B cell (primary cell): ENCODE measurements at regions not wholly inside any gene's neighbourhood (a gene's known extent, or its start where the extent isn't known, plus 50 kb on each side); places are given as distances from the start of the nearest gene placed in this dataset.

Source experiments
- ATAC-seq: fragments of 200-7000 bp; cut with Tn5 transposase; one replicate; pipeline ENCODE4 v1.10.0; 2021; ENCODE audit warnings: low read depth, mild to moderate bottlenecking, moderate number of reproducible peaks, moderate library complexity
- CTCF ChIA-PET: fragments of 350-600 bp; sonication (Branson Sonifier 250); formaldehyde crosslinking; loops from one replicate; lab custom pipeline; 2021; ENCODE audit warnings: antibody characterized with exemption, inconsistent platforms; lab: Charles Lee
- POLR2A ChIA-PET: fragments of 350-600 bp; sonication (Branson Sonifier 250); formaldehyde crosslinking; loops from one replicate; lab custom pipeline; 2021; ENCODE audit warnings: antibody characterized with exemption; lab: Charles Lee
- DNase-seq: peaks from one replicate; pipeline ENCODE4 v3.0.0; 2013
- H2AFZ ChIP-seq: 2 replicates; pipeline ENCODE4 v1.6.1; 2012; ENCODE audit warnings: mild to moderate bottlenecking, low read depth, low read length; ENCODE audit not compliant: insufficient read depth, poor library complexity, severe bottlenecking
- H3K27ac ChIP-seq, 2 donors: 1 replicate in 1 of 2; 2 replicates in 1 of 2; pipeline ENCODE4 v1.5.1; 2012 to 2013; ENCODE audit warnings: low read length in 2 of 2, mild to moderate bottlenecking in 2 of 2, moderate library complexity in 1 of 2
- H3K27me3 ChIP-seq, 4 experiments: fragments of 200-600 bp in 1 of 4; sonication (generic) in 1 of 4; replicated peaks in 1 of 4; 1 replicate in 2 of 4; 2 replicates in 2 of 4; pipeline versions ENCODE4 v1.6.1 to v1.7.0; 2013 to 2016; ENCODE audit warnings: low read length in 3 of 4, mild to moderate bottlenecking in 2 of 4, mixed read lengths in 1 of 4, moderate library complexity in 1 of 4; ENCODE audit not compliant: insufficient read depth in 4 of 4, control insufficient read depth in 3 of 4; ENCODE audit errors: control extremely low read depth in 1 of 4
- H3K36me3 ChIP-seq, 2 experiments: replicated peaks in 1 of 2; 1 replicate in 1 of 2; 2 replicates in 1 of 2; pipeline versions ENCODE4 v1.6.1 to v1.7.1; 2013; ENCODE audit warnings: low read length in 1 of 2; ENCODE audit not compliant: insufficient read depth in 2 of 2, control insufficient read depth in 1 of 2; ENCODE audit errors: control extremely low read depth in 1 of 2, extremely low read depth in 1 of 2
- H3K4me1 ChIP-seq, 2 donors: fragments of 200-600 bp in 1 of 2; sonication (generic) in 1 of 2; 1 replicate in 1 of 2; 2 replicates in 1 of 2; pipeline versions ENCODE4 v1.5.1 to v1.6.1; 2013 to 2017; ENCODE audit warnings: low read length in 2 of 2; ENCODE audit not compliant: control insufficient read depth in 2 of 2, insufficient read depth in 2 of 2
- H3K4me2 ChIP-seq: replicated peaks from 2 replicates; pipeline ENCODE3; 2012; ENCODE audit warnings: mild to moderate bottlenecking, low read depth, low read length; ENCODE audit not compliant: poor library complexity, severe bottlenecking
- H3K4me3 ChIP-seq, 5 experiments: fragments of 200-600 bp in 1 of 5; sonication (generic) in 1 of 5; 1 replicate in 3 of 5; 2 replicates in 2 of 5; pipeline versions ENCODE4 v1.5.1 to v1.7.0; 2011 to 2016; ENCODE audit warnings: low read length in 4 of 5, mild to moderate bottlenecking in 4 of 5, low read depth in 2 of 5, control low read depth in 1 of 5, moderate library complexity in 1 of 5; ENCODE audit not compliant: insufficient read depth in 1 of 5; ENCODE audit errors: control extremely low read depth in 1 of 5, extremely low read depth in 1 of 5
- H3K79me2 ChIP-seq: fragments of 200-600 bp; sonication (generic); one replicate; pipeline ENCODE4 v1.6.0; 2016; ENCODE audit warnings: low read length; ENCODE audit not compliant: control insufficient read depth, insufficient read depth
- H3K9ac ChIP-seq: fragments of 200-600 bp; sonication (generic); 2 replicates; pipeline ENCODE4 v1.6.1; 2017; ENCODE audit warnings: mild to moderate bottlenecking, low read length, moderate library complexity
- H3K9me3 ChIP-seq, 3 donors: one replicate each; pipeline versions ENCODE4 v1.6.1 to v1.7.1; 2013; ENCODE audit warnings: low read length in 2 of 3; ENCODE audit not compliant: control insufficient read depth in 2 of 3, insufficient read depth in 1 of 3; ENCODE audit errors: control extremely low read depth in 1 of 3
- H4K20me1 ChIP-seq: 2 replicates; pipeline ENCODE4 v1.6.0; 2012; ENCODE audit warnings: mild to moderate bottlenecking, low read length; ENCODE audit not compliant: insufficient read depth, control insufficient read depth, poor library complexity, severe bottlenecking
- H3K27ac Mint-ChIP-seq: one replicate; pipeline ENCODE4 v1.8.0; 2021; ENCODE audit warnings: mixed read lengths
- H3K27me3 Mint-ChIP-seq: one replicate; pipeline ENCODE4 v1.8.0; 2021; ENCODE audit warnings: mixed read lengths
- H3K4me1 Mint-ChIP-seq: one replicate; pipeline ENCODE4 v1.8.0; 2021; ENCODE audit warnings: mixed read lengths
- H3K4me3 Mint-ChIP-seq: one replicate; pipeline ENCODE4 v1.8.0; 2021; ENCODE audit warnings: mixed read lengths
- H3K9me3 Mint-ChIP-seq: one replicate; pipeline ENCODE4 v1.8.0; 2022; ENCODE audit warnings: mixed read lengths; ENCODE audit not compliant: insufficient read depth
- CTCF ChIP-seq: fragments of 200-600 bp; IDR thresholded peaks from one replicate; pipeline ENCODE4 v1.8.0; 2022; ENCODE audit warnings: antibody characterized with exemption, mild to moderate bottlenecking
- EZH2 ChIP-seq: IDR thresholded peaks from 2 replicates; pipeline ENCODE4 v1.6.1; 2012; ENCODE audit warnings: borderline replicate concordance, low read depth, mild to moderate bottlenecking, moderate library complexity, low read length; ENCODE audit not compliant: insufficient read depth, poor library complexity, severe bottlenecking
- WGBS: methylation state at CpG from one replicate; pipeline ENCODE4 v1.1.5; 2013; ENCODE audit warnings: missing lambda C conversion rate; ENCODE audit not compliant: insufficient coverage; 5-methylcytosine and 5-hydroxymethylcytosine counted together
- intact Hi-C: fragments of 100-400 bp; cut with micrococcal nuclease; formaldehyde crosslinking; loops from one replicate; pipeline ENCODE4 v1.10.0; 2022

GRCh38 chr1:232278925-232279324, 351.0 kb downstream of the SIPA1L2 start:
- WGBS = 57% methylated on average over 1 of the region's 1 CpG
- TF ChIP-seq CTCF = no peak
- TF ChIP-seq EZH2 = no peak
- Mint-ChIP-seq H3K4me3 (no peak overlapping the region), H3K9me3 (no peaks in the 10 kb centered on the region), H3K4me1 (no peaks in the 10 kb centered on the region), H3K27me3 (peaks cover 7% of the 10 kb centered on the region), H3K27ac (no peak overlapping the region)
- H2AFZ ChIP-seq = no peak overlapping the region
- H3K79me2 ChIP-seq = no peaks in the 10 kb centered on the region
- H4K20me1 ChIP-seq = no peaks in the 10 kb centered on the region
- DNase-seq (no peak), ATAC-seq (no peak)
- H3K27ac ChIP-seq = no peak overlapping the region
- H3K4me1 ChIP-seq = no peaks in the 10 kb centered on the region
- ChIA-PET CTCF (no interaction called here), POLR2A (no interaction called here)
- H3K9ac ChIP-seq = no peak overlapping the region
- no peak overlapping the region for H3K4me3 ChIP-seq
- H3K9me3 ChIP-seq = no peaks in the 10 kb centered on the region
- H3K27me3 ChIP-seq = no peaks in the 10 kb centered on the region
- H3K36me3 ChIP-seq = no peaks in the 10 kb centered on the region
- H3K4me2 ChIP-seq = no peak overlapping the region
- intact Hi-C loops = no loop called here

- WGBS = 92% methylated on average over 1 of the region's 1 CpG
- Histone ChIP-seq H3K9ac (no peak overlapping the region), H3K9me3 (no peaks in the 10 kb centered on the region), H3K27me3 (no peaks in the 10 kb centered on the region), H3K4me2 (no peak overlapping the region), H3K27ac (no peak overlapping the region), H3K79me2 (no peaks in the 10 kb centered on the region), H2AFZ (no peak overlapping the region), H3K36me3 (no peaks in the 10 kb centered on the region), H4K20me1 (no peaks in the 10 kb centered on the region), H3K4me3 (no peak overlapping the region), H3K4me1 (no peaks in the 10 kb centered on the region)
- Mint-ChIP-seq H3K27ac (no peak overlapping the region), H3K27me3 (peaks cover 11% of the 10 kb centered on the region), H3K4me3 (no peak overlapping the region), H3K4me1 (no peaks in the 10 kb centered on the region), H3K9me3 (no peaks in the 10 kb centered on the region)
- TF ChIP-seq EZH2 = no peak
- TF ChIP-seq CTCF = no peak
- no peak for ATAC-seq
- DNase-seq = no peak
- ChIA-PET POLR2A (no interaction called here), CTCF (no interaction called here)
- intact Hi-C loops = no loop called here
These were observed 353.3 kb downstream of the SIPA1L2 start for GRCh38 chr1:232276651-232277050.
